Right lobe of liver (tissue), 4 donors: ENCODE measurements at regions not wholly inside any gene's neighbourhood (a gene's known extent, or its start where the extent isn't known, plus 50 kb on each side); places are given as distances from the start of the nearest gene placed in this dataset.

ENCODE experiments used
- CTCF ChIP-seq, 4 donors: fragments of 200-600 bp in 3 of 4; fragments of 450-650 bp in 1 of 4; IDR thresholded peaks; one replicate each; pipeline versions ENCODE4 v1.5.1 to v1.8.0; 2016 to 2022; ENCODE audit warnings: antibody characterized with exemption in 4 of 4, mild to moderate bottlenecking in 2 of 4
- POLR2A ChIP-seq: fragments of 450-650 bp; IDR thresholded peaks from one replicate; pipeline ENCODE4 v1.6.1; 2017; ENCODE audit warnings: antibody characterized with exemption, mild to moderate bottlenecking
- donor health status: DM: no; HTN: no; CAD: no.
- donor health status: DM: no; HTN: no; CAD: no.
- donor health status: DM: no; HTN: yes; CAD: no.

GRCh38 chr4:20181926-20182325, 69.8 kb upstream of the SLIT2 start:
- TF ChIP-seq CTCF (IDR thresholded peaks at IDR 0.05) (no peak), POLR2A (no peak)
